Liver (tissue), 3 donors: ENCODE measurements at regions not wholly inside any gene's neighbourhood (a gene's known extent, or its start where the extent isn't known, plus 50 kb on each side); places are given as distances from the start of the nearest gene placed in this dataset.

Experiments
- ATF3 ChIP-seq: IDR thresholded peaks from 2 replicates; pipeline ENCODE4 v1.6.1; 2016; ENCODE audit warnings: antibody characterized with exemption
- CTCF ChIP-seq: fragments of 150-350 bp; IDR thresholded peaks from 2 replicates; pipeline ENCODE4 v1.5.1; 2017; ENCODE audit warnings: improper control_type of control experiment, low read depth, low read length; ENCODE audit not compliant: missing input control
- FOXA1 ChIP-seq: IDR thresholded peaks from 2 replicates; pipeline ENCODE4 v1.6.1; 2016; ENCODE audit warnings: antibody characterized with exemption
- HNF4A ChIP-seq, 2 donors: conservative IDR thresholded peaks; 2 replicates each; pipeline ENCODE4 v1.6.1; 2016; ENCODE audit warnings: antibody characterized with exemption in 2 of 2, mild to moderate bottlenecking in 2 of 2
- JUND ChIP-seq, 2 donors: IDR thresholded peaks; 2 replicates each; pipeline ENCODE4 v1.6.1; 2016; ENCODE audit warnings: antibody characterized with exemption in 2 of 2
- MAX ChIP-seq: IDR thresholded peaks from 2 replicates; pipeline ENCODE4 v1.6.1; 2016; ENCODE audit warnings: antibody characterized with exemption
- NR2F2 ChIP-seq: IDR thresholded peaks from 2 replicates; pipeline ENCODE4 v1.6.1; 2016; ENCODE audit warnings: antibody characterized with exemption
- RAD21 ChIP-seq, 2 donors: IDR thresholded peaks; 2 replicates each; pipeline ENCODE4 v1.6.1; 2016; ENCODE audit warnings: antibody characterized with exemption in 2 of 2, mild to moderate bottlenecking in 2 of 2
- REST ChIP-seq: IDR thresholded peaks from 2 replicates; pipeline ENCODE4 v1.6.1; 2016; ENCODE audit warnings: antibody characterized with exemption, mild to moderate bottlenecking
- RXRA ChIP-seq, 2 donors: IDR thresholded peaks; 2 replicates each; pipeline ENCODE4 v1.6.1; 2017 to 2018; ENCODE audit warnings: antibody characterized with exemption in 2 of 2, mild to moderate bottlenecking in 1 of 2
- SP1 ChIP-seq: IDR thresholded peaks from 2 replicates; pipeline ENCODE4 v1.6.1; 2018; ENCODE audit warnings: antibody characterized with exemption, mild to moderate bottlenecking
- TAF1 ChIP-seq: conservative IDR thresholded peaks from 2 replicates; pipeline ENCODE4 v1.6.1; 2016; ENCODE audit warnings: antibody characterized with exemption, mild to moderate bottlenecking
- YY1 ChIP-seq: IDR thresholded peaks from 2 replicates; pipeline ENCODE4 v1.6.1; 2016; ENCODE audit warnings: antibody characterized with exemption, mild to moderate bottlenecking
- ZBTB33 ChIP-seq: IDR thresholded peaks from 2 replicates; pipeline ENCODE4 v1.6.1; 2016; ENCODE audit warnings: antibody characterized with exemption
- donor health status: healthy.
- donor health status: healthy.

- TF ChIP-seq CTCF (no peak), RAD21 (IDR thresholded peaks at IDR 0.05) (no peak), ZBTB33 (no peak), SP1 (no peak), JUND (IDR thresholded peaks at IDR 0.05) (no peak), HNF4A (conservative IDR thresholded peaks at IDR 0.05) (no peak), FOXA1 (no peak), RXRA (IDR thresholded peaks at IDR 0.05) (no peak), ATF3 (no peak), TAF1 (no peak), YY1 (no peak), NR2F2 (no peak), MAX (no peak), REST (no peak)
These were observed 115.5 kb upstream of the SMURF2 start for GRCh38 chr17:64777415-64778239.
